B cell (primary cell): ENCODE measurements at regions not wholly inside any gene's neighbourhood (a gene's known extent, or its start where the extent isn't known, plus 50 kb on each side); places are given as distances from the start of the nearest gene placed in this dataset.

Experiments
- EZH2 ChIP-seq: IDR thresholded peaks from 2 replicates; pipeline ENCODE4 v1.6.1; 2012; ENCODE audit warnings: borderline replicate concordance, low read depth, mild to moderate bottlenecking, moderate library complexity, low read length; ENCODE audit not compliant: insufficient read depth, poor library complexity, severe bottlenecking
- TF ChIP-seq, protein P1 (sequence below): fragments of 200-600 bp; IDR thresholded peaks from one replicate; pipeline ENCODE4 v1.8.0; 2022; ENCODE audit warnings: antibody characterized with exemption, mild to moderate bottlenecking

DNA sequence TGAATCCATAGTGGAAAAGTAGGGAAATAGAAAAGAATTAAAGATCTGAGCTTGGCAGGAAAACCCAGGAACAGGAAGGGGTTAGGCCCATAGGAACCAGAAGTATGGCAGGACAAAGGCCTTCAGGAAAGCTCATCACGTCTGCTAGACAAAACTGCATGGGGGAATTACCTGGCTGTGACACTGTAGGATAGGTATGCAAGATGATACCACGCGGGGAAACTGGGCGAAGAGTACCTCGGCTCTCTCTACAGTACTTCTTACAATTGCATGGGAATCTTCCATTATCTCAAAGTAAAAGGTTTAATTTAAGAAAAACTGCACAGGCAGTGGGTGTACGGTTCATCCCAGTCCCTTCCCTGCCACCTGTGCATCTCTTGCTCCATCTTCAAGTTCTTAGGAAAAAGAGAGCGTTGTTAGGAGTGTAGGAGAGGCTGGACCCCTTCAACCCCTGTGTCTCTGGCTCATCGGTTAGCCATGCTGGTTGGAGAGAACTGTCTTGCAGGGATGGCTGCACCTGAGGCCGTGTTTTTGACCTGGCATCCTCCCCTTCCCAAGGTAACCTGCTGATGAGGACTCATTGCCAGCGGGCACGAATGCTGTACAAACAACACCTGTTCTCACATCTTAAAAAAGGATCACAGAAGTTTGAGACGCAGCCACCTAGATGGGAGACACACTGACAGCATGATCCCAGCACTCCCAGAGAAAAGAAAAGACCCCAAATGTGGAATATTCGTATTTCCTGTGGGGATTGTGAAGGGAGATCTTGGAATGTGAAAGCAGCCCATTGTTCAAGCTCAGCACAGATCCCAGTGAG, 120.5 kb upstream of the COPS8 start:
- no peak for TF ChIP-seq EZH2
- TF ChIP-seq, protein P1, sequence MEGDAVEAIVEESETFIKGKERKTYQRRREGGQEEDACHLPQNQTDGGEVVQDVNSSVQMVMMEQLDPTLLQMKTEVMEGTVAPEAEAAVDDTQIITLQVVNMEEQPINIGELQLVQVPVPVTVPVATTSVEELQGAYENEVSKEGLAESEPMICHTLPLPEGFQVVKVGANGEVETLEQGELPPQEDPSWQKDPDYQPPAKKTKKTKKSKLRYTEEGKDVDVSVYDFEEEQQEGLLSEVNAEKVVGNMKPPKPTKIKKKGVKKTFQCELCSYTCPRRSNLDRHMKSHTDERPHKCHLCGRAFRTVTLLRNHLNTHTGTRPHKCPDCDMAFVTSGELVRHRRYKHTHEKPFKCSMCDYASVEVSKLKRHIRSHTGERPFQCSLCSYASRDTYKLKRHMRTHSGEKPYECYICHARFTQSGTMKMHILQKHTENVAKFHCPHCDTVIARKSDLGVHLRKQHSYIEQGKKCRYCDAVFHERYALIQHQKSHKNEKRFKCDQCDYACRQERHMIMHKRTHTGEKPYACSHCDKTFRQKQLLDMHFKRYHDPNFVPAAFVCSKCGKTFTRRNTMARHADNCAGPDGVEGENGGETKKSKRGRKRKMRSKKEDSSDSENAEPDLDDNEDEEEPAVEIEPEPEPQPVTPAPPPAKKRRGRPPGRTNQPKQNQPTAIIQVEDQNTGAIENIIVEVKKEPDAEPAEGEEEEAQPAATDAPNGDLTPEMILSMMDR: no peak
